ENCODE measurements at regions not wholly inside any gene's neighbourhood (a gene's known extent, or its start where the extent isn't known, plus 50 kb on each side); places are given as distances from the start of the nearest gene placed in this dataset.

GRCh38 chr2:146807568-146808168 is 1037.2 kb upstream of the ACVR2A start:
- Histone ChIP-seq H2BK5ac (ENCODE audit: insufficient read length, low read length) (no peak overlapping the region), H3K4me1 (ENCODE audit: insufficient read depth, low read length) (no peaks in the 10 kb centered on the region), H3T11ph (ENCODE audit: low read length) (no peak overlapping the region), H2BK120ac (ENCODE audit: low read depth, low read length, poor library complexity, severe bottlenecking) (no peak overlapping the region), H3K56ac (ENCODE audit: insufficient read length, low read depth, low read length) (no peak overlapping the region), H3K27ac (ENCODE audit: insufficient read length, low read depth, low read length) (no peak overlapping the region), H4K91ac (ENCODE audit: insufficient read length, low read depth, low read length) (no peak overlapping the region), H2BK20ac (ENCODE audit: low read depth, low read length, poor library complexity, severe bottlenecking) (no peak overlapping the region), H4K5ac (ENCODE audit: insufficient read length, low read depth, low read length) (no peak overlapping the region), H3K23me2 (ENCODE audit: insufficient read length, low read depth, low read length, poor library complexity, severe bottlenecking) (no peaks in the 10 kb centered on the region), H3K14ac (ENCODE audit: insufficient read depth, low read length) (no peak overlapping the region), H3K9me3 (ENCODE audit: control insufficient read depth, low read depth, low read length) (no peaks in the 10 kb centered on the region), H3K9ac (ENCODE audit: extremely low read depth, insufficient read length, low read length) (no peak overlapping the region), H2AFZ (ENCODE audit: low read length) (no peak overlapping the region), H2BK15ac (ENCODE audit: low read depth, low read length) (no peak overlapping the region), H2AK5ac (ENCODE audit: insufficient read length, low read length) (no peak overlapping the region), H3K79me2 (ENCODE audit: insufficient read depth, low read length) (no peaks in the 10 kb centered on the region), H4K20me1 (ENCODE audit: control insufficient read depth, insufficient read depth, insufficient read length) (no peaks in the 10 kb centered on the region), H2BK12ac (ENCODE audit: insufficient read length, low read depth, low read length) (no peak overlapping the region), H3K79me1 (ENCODE audit: insufficient read depth, low read depth, low read length, poor library complexity, severe bottlenecking) (no peaks in the 10 kb centered on the region), H3K4me2 (ENCODE audit: insufficient read depth, insufficient read length, low read length) (no peak overlapping the region), H4K8ac (replicated peaks; ENCODE audit: insufficient read length, low read depth, low read length) (no peak overlapping the region), H3K27me3 (ENCODE audit: insufficient read depth, low read length) (no peaks in the 10 kb centered on the region), H3K18ac (ENCODE audit: insufficient read length, low read depth, low read length) (no peak overlapping the region), H3K23ac (ENCODE audit: insufficient read length, low read depth, low read length) (no peak overlapping the region), H3K4ac (ENCODE audit: low read depth, low read length) (no peak overlapping the region)
- Mint-ChIP-seq H3K4me3 (no peak overlapping the region; a peak in 1 of 5 replicates), H3K9me3 (peaks cover 3 to 8% of the 10 kb centered on the region in 2 experiments; a peak in 4 of 5 replicates), H3K4me1 (peaks cover 9 to 10% of the 10 kb centered on the region in 2 experiments), H3K27me3 (ENCODE audit: low read depth) (peaks cover 2% of the 10 kb centered on the region; the same call in 1 of the 2 replicates), H3K27ac (peak overlapping the region in 1 of 3 experiments; percentile 67; a peak in 2 of 7 replicates), H3K36me3 (ENCODE audit: insufficient read depth in 1 of 3, low read depth in 3 of 3) (peaks cover 2 to 12% (median 3%) of the 10 kb centered on the region in 3 experiments; a peak in 5 of 7 replicates)
- peak; percentile 29 for DNase-seq
- no CpG with 5 or more reads among the region's 17 CpGs for WGBS (ENCODE audit: extremely low coverage, insufficient read length, low lambda C conversion rate)
- TF ChIP-seq, protein P1, sequence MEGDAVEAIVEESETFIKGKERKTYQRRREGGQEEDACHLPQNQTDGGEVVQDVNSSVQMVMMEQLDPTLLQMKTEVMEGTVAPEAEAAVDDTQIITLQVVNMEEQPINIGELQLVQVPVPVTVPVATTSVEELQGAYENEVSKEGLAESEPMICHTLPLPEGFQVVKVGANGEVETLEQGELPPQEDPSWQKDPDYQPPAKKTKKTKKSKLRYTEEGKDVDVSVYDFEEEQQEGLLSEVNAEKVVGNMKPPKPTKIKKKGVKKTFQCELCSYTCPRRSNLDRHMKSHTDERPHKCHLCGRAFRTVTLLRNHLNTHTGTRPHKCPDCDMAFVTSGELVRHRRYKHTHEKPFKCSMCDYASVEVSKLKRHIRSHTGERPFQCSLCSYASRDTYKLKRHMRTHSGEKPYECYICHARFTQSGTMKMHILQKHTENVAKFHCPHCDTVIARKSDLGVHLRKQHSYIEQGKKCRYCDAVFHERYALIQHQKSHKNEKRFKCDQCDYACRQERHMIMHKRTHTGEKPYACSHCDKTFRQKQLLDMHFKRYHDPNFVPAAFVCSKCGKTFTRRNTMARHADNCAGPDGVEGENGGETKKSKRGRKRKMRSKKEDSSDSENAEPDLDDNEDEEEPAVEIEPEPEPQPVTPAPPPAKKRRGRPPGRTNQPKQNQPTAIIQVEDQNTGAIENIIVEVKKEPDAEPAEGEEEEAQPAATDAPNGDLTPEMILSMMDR (conservative IDR thresholded peaks at IDR 0.05), result no peak
